Activated B cell treated with CpG ODN at 0.5 μM for 24 hours (primary cell): ENCODE measurements at regions not wholly inside any gene's neighbourhood (a gene's known extent, or its start where the extent isn't known, plus 50 kb on each side); places are given as distances from the start of the nearest gene placed in this dataset.

Experiments
- ATAC-seq: fragments of 200-7000 bp; cut with Tn5 transposase; one replicate; pipeline ENCODE4 v1.10.0; 2021; ENCODE audit warnings: low read depth, mild to moderate bottlenecking, moderate library complexity
- CTCF ChIA-PET: fragments of 350-600 bp; sonication (Branson Sonifier 250); formaldehyde crosslinking; loops from one replicate; lab custom pipeline; 2021; ENCODE audit warnings: antibody characterized with exemption; lab: Charles Lee
- POLR2A ChIA-PET: fragments of 350-600 bp; sonication (Branson Sonifier 250); formaldehyde crosslinking; loops from one replicate; lab custom pipeline; 2021; ENCODE audit warnings: antibody characterized with exemption; lab: Charles Lee
- DNase-seq: peaks from one replicate; pipeline ENCODE4 v3.0.0; 2022
- H3K27ac Mint-ChIP-seq: one replicate; pipeline ENCODE4 v1.8.0; 2020; ENCODE audit warnings: mixed read lengths
- H3K27me3 Mint-ChIP-seq: one replicate; pipeline ENCODE4 v1.8.0; 2021; ENCODE audit warnings: mixed read lengths
- H3K36me3 Mint-ChIP-seq: one replicate; pipeline ENCODE4 v1.8.0; 2021; ENCODE audit warnings: low read depth, mixed read lengths
- H3K4me1 Mint-ChIP-seq: one replicate; pipeline ENCODE4 v1.8.0; 2021; ENCODE audit warnings: mixed read lengths
- H3K4me3 Mint-ChIP-seq: one replicate; pipeline ENCODE4 v1.8.0; 2020; ENCODE audit warnings: mild to moderate bottlenecking, mixed read lengths
- H3K9me3 Mint-ChIP-seq: one replicate; pipeline ENCODE4 v1.8.0; 2020; ENCODE audit warnings: mixed read lengths
- CTCF ChIP-seq: fragments of 200-600 bp; IDR thresholded peaks from one replicate; pipeline ENCODE4 v1.8.0; 2022; ENCODE audit warnings: antibody characterized with exemption, mild to moderate bottlenecking
- intact Hi-C: fragments of 100-400 bp; cut with micrococcal nuclease; formaldehyde crosslinking; loops from one replicate; pipeline ENCODE4 v1.15.1; 2024

GRCh38 chr4:137370679-137371078 is 161.6 kb downstream of the PCDH18 start:
- intact Hi-C loops, result no loop called here

GRCh38 chr4:137370206-137370633 is 162.1 kb downstream of the PCDH18 start:
- Mint-ChIP-seq H3K9me3 (no peaks in the 10 kb centered on the region), H3K36me3 (no peaks in the 10 kb centered on the region), H3K27me3 (no peaks in the 10 kb centered on the region), H3K4me1 (no peaks in the 10 kb centered on the region), H3K4me3 (no peak overlapping the region), H3K27ac (no peak overlapping the region)
- no peak for DNase-seq
- no peak for ATAC-seq
- CTCF ChIA-PET, result no interaction called here
- intact Hi-C loops, result no loop called here
- POLR2A ChIA-PET, result no interaction called here
- no peak for TF ChIP-seq CTCF

More at GRCh38 chr4:137370679-137371078, 161.6 kb downstream of the PCDH18 start:
- CTCF ChIA-PET, result no interaction called here
- Mint-ChIP-seq H3K4me1 (no peaks in the 10 kb centered on the region), H3K9me3 (no peaks in the 10 kb centered on the region), H3K36me3 (no peaks in the 10 kb centered on the region), H3K27ac (no peak overlapping the region), H3K4me3 (no peak overlapping the region), H3K27me3 (no peaks in the 10 kb centered on the region)
- no peak for TF ChIP-seq CTCF
- DNase-seq, result no peak
- no peak for ATAC-seq
- POLR2A ChIA-PET, result no interaction called here

GRCh38 chr4:137367620-137368019 is 164.7 kb downstream of the PCDH18 start:
- no peak for TF ChIP-seq CTCF
- no peak overlapping the region for H3K27ac Mint-ChIP-seq
- ATAC-seq (no peak), DNase-seq (no peak)
- ChIA-PET CTCF (no interaction called here), POLR2A (no interaction called here)
- H3K36me3 Mint-ChIP-seq, result no peaks in the 10 kb centered on the region
- intact Hi-C loops, result no loop called here
- no peak overlapping the region for H3K4me3 Mint-ChIP-seq
- H3K27me3 Mint-ChIP-seq, result no peaks in the 10 kb centered on the region
- no peaks in the 10 kb centered on the region for H3K9me3 Mint-ChIP-seq
- H3K4me1 Mint-ChIP-seq, result no peaks in the 10 kb centered on the region

- no peaks in the 10 kb centered on the region for H3K27me3 Mint-ChIP-seq
- no peaks in the 10 kb centered on the region for H3K4me1 Mint-ChIP-seq
- ATAC-seq, result no peak
- no peaks in the 10 kb centered on the region for H3K36me3 Mint-ChIP-seq
- DNase-seq, result no peak
- no peaks in the 10 kb centered on the region for H3K9me3 Mint-ChIP-seq
- intact Hi-C loops, result no loop called here
- H3K27ac Mint-ChIP-seq, result no peak overlapping the region
- ChIA-PET POLR2A (no interaction called here), CTCF (no interaction called here)
- no peak for TF ChIP-seq CTCF
- H3K4me3 Mint-ChIP-seq, result no peak overlapping the region
These were observed 168.8 kb downstream of the PCDH18 start for GRCh38 chr4:137363496-137363895.

GRCh38 chr4:137361756-137362470 is 170.4 kb downstream of the PCDH18 start:
- CTCF ChIA-PET, result no interaction called here
- Mint-ChIP-seq H3K9me3 (peaks cover 2% of the 10 kb centered on the region), H3K27ac (no peak overlapping the region), H3K27me3 (no peaks in the 10 kb centered on the region), H3K36me3 (no peaks in the 10 kb centered on the region), H3K4me1 (no peaks in the 10 kb centered on the region), H3K4me3 (no peak overlapping the region)
- DNase-seq (no peak), ATAC-seq (no peak)
- no peak for TF ChIP-seq CTCF
- POLR2A ChIA-PET, result no interaction called here
- intact Hi-C loops, result no loop called here
